ENCODE measurements at regions not wholly inside any gene's neighbourhood (a gene's known extent, or its start where the extent isn't known, plus 50 kb on each side); places are given as distances from the start of the nearest gene placed in this dataset.

DNA sequence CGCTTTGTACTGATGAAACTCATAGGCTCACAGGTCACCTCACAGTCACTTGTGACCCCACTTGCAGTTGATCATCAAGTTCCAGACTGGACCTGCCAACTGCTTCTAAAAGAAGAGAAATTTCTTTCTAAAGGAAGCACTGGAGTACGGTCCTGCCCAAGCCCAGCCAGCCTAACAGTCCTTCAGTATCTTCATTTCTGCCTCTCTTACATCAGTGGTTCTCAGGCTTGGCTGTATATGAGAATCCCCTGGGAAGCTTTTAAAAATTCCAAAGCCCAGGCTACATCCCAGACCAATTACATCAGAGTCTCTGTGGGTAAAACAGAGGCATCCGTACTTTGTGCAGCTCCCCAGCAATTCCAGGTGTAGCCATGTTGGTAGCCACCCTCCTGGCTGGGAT lies 282.1 kb downstream of the NFIB start:
- DNase-seq = no peak

DNA sequence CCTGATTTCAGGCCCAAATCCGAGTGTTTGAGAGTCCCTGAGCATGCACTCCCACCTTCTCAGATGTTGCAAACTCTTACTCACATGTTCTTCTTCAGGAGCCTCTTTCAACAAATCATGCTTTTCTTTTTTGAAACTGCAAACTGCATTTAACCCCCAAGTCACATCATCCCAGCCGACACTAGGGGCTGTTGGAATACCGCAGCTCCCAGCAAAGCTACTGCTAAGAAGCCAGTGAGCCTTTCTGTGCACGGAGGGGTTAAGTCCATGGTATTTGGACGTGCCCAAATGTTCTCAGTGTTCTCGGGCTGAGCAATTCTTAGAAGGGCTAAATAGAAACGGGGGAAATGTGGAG lies 282.9 kb downstream of the NFIB start:
- peak; percentile 58 for DNase-seq

DNA sequence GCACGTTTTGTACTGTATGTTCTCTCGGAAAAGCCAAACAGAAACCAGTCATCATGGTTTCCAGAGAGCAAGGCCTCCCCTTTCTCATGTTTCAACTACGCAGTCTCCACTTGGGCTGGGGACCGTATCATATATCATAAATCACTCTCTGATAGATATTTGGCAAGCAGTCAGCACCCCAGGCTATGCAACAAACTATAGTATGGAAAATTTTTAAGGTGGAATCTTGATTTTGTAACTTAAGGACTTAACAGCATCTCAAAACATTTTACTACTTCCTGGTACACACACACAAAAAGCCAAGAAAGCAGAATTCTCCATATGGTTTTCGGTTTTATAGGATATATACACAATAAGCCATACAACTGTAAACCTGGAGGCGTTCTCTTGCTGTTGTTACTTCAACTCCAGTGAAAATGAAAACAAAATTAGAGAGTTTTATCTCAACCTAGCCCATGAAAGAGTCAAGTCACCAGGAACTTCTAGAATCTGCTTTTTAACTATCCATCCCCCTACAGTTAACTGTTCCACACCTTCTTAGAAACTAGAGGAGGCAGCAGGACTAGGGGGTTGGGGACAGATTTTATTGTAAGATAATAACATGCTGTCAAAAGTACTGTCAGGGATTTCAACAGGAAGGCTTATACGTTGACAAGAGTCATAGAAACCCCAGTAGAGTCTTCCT lies 283.4 kb downstream of the NFIB start:
- DNase-seq = peak; percentile 90

DNA sequence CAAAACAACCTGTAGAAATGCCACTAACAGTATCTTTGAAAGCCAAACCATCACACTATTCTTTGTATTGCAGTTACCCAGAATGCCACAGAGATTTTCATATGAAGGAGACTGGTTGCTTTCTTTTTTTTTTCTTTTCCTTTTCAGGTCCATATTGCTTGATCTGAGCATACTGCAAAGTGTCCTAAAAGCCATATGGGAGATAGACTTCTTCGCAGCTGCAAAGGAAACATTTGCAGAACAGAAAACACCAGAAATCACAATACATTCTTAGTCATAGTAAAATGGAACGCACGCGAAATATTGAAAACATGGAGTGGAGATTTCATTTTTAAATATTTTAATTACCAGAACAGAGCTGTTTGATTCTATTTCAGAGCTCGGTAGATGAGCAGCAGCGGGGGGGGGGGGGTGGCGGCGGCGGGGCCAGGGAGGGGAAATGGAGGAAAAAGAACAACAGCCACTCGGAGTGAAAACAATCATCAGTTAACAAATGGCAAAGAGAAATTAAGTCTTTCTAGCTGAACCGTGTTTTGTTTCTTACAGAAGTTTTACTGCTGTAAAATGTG lies 284.1 kb downstream of the NFIB start:
- no peak for DNase-seq

DNA sequence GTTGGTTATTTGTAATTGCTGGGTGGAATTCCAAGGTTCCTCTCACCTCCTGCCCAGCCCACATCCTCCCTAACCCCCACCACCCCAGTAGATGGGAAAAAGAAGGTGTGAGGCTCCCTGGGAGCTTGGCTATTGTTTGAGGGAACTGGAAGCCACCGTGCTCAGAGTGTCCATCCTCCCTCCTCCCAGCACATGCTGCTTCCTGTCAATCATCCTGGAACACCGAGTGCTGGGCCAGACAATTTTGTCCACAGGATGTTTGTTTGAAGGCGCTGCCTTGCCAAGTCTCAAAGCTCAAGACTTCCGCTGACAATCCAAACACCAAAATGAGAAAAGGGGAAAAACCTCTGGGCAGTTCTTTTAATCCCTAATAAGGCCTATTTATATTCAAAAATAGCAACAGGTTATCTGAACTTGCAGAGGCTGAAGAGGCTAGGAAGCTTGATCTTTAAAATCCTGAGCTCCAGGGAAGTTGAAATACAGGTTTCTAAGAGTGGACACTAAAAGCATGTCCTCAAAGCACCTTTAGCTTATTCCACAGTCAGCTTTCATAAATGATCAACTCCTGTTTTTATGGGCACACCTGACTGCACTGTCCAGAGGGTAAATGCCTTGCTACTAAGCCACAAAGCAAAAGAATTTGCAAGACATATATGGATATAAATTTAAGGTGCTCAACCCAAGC lies 286.7 kb downstream of the NFIB start:
- DNase-seq = peak; percentile 43

DNA sequence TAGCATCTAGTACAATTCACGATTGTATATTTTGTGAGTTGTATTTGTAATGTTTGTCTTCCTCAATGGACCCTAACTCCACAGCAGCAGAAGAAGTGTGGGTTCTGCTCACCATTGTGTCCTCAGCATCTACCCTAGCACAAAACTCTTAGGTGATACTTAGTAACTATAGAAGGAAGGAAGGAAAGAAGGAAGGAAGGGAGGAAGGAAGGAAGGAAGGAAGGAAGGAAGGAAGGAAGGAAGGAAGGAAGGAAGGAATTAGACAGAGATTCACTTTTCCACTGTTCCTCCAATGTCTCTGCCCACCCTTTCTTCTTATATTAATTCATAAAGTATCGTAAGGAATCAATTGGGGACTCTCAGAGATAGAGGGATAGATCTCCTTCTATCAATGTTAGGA lies 288.2 kb downstream of the NFIB start:
- no peak for DNase-seq

DNA sequence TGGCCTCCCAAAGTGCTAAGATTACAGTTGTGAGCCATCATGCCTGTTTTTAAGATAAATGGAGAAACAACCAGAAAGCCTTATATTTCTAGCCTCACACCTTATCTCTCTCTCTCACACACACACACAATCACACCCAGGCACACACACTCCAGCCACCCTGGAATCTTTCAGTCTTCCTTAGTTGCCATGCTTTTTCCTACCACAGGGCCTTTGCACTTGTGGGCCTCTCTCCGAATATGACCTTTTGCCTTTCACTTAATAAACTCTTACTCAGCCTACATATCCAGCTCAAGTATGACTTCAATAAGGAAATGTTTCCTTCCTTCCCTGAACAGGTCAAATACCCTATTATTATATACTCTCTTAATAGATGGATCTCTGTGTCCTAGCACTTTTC lies 290.7 kb downstream of the NFIB start:
- no peak for DNase-seq

DNA sequence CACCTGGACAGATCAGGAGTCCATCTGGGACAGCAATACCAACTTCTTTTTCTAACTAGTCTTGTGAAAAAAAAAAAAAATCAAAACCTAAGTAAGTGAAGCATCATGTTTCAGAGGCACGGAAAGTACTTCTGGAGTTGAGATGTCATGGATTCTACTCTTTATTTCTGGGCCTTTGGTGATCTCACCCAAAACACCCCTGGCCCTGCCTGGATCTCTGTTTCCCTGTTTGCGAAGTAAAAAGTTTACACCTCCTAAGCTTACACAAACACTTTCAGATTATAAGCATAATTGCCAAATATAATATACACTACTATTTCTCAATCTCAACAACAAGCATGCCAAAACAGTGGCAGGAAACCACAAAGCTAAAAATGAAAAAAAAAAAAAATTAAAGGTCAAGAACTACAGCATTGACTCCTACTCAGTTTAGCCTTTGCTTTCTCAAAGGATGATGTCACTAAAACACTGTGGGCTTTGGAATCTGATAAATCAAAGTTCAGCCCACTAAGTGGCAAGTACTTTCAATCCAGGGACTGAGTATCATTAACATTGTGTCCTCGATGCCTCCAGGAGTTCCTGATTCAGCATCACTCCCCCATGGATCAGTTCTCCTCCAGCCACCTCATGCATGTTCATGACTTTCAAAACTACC lies 291.9 kb downstream of the NFIB start:
- DNase-seq = no peak

DNA sequence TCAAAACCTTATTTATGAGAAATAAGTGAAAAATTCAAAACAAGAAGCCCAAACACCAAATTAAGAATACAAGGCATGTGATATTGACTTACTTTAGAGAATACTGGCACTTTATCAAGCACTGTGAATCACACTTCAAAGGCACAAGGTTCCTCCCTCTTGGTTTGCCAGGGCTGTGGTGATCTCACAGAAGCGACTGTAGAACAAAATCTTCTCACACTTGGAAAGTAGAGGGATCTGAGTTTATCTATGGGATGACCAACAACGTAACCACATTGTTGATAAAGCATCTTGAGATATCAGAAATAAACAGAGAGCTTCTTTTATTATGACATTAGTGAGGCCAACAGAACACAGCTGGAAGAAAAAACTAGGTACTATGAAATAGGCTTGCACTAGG lies 295.9 kb downstream of the NFIB start:
- DNase-seq = no peak

DNA sequence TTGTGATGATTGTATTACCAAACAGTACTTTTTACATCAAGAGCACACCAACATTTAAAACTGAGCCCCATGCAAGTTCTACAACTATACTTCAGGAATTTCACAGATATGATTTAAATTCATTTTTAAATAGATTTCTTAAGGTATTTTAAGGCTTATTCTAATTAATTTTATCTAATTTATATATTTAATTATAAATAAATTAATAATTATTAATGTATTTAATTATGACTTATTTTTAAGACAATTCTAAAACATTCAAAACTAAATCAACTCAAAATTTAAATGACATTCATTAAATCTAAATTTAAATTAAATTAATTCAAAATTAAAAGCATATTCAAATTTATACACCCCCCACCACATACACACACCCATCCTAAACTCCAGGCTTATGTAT lies 299.2 kb downstream of the NFIB start:
- no peak for DNase-seq

DNA sequence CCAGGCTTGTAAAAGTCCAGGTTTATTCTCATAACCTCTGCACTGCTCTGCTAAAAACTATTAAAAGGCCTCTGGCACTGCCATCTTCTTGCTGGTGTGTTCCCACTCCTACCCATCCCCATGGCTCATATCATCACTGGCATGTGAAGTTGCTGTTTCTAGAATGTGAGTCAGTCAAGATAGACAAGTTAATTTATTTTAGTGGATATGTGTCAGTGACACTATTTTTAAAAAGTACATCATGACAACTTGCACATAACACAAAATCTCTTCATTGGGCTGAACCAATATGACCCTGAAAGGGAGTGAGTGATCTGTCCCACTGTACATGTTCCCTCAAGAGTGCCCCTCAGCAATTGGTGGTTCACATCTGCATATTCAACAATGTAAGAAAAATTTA lies 299.7 kb downstream of the NFIB start:
- DNase-seq = no peak

DNA sequence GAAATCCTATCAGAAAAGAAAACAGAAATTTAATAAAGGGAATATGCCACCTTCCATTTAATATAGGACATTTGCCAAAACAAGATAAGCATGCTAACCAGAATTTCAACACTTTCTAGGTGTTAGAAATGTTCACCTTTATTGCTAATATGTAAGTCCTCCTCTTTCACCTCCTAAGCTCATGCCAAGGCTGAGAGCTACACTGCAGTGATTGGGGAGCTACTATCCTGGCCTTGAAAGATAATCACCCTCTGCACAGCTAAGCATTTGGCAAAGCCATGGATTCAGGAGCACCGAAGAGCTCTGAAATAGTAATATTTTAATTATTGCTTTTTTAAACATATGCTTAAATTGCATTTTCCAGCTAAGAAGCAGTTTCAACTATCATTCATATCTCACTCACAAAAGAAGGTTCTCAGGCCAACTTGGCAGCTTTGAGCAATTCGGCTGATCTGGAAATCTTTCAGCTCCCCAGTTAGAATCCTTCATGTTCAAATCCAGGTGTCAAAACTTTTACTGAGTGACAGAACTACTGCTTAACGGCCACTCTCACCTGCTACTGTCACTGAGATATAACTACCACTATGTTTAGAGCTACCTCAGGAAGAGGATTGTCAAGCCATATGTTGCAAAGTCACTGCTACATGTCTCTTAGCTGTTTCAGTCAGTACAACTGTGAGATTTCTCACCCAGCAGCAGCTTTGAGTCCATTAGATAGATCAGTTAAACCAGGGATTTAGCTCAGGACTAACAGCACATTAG lies 302.0 kb downstream of the NFIB start:
- no peak for DNase-seq

DNA sequence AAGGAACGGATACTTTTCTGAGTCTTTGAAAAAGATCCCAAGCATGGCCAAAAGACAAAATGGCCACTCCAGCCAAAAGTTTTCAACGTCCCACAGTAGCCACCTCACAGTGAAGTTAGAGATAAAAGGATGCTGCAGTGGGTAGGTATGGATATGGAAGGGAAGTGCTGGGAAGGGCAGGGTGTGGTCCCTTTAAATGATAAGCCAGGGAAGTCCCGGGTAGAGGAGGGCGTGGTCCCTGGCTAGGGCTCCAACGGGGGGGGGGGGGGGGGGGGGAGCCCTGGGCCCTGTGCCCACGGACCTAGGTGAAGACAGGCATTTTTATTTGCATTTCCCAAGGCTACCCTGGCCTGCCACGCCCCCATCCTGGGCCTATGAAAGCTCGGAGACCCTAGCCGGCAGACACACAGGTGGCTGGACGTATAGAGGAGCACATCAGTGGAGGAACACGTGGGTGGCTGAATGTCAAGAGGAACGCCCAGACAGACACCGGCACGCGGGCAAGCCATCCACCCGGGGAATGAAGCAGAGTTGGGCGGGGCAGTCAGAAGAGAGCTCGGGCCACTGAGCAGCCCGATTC lies 306.7 kb downstream of the NFIB start:
- DNase-seq = no peak

DNA sequence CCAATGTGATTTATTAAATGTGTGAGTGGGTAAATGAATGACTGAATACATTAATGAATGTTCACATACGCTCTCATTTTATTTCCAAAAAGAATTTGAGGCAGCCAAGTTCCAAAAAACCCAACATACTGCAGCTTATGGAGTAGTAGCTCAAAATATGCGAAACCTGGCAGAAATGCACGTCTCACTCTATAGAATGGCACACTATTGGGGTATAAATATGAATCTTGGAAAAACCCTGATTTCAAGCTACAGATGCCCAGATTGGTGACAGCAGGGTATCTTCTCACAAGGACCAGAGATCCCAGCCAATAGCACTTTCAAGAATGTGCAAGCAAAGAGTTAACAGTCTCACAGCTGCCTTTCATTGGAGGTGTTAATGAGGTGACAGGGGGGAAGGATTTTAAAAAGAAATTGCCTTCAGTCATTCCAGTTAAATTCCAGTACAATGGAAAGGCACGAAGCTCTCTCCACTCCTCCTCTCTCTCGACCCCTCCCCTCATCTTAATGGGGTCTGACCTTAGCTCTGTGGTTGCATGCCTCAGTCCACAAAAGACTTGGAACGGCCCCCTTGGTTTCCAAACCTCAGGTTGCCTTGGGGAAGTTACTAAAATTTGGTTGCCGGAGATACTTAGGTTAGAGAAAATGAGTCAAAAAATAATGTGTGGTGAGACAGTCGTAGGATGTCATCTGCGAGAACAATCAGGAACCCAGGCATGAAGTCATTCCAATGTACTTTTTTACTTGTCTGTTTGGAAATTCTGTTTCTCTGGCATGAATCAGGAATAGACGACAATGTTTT lies 307.4 kb downstream of the NFIB start:
- DNase-seq = no peak

DNA sequence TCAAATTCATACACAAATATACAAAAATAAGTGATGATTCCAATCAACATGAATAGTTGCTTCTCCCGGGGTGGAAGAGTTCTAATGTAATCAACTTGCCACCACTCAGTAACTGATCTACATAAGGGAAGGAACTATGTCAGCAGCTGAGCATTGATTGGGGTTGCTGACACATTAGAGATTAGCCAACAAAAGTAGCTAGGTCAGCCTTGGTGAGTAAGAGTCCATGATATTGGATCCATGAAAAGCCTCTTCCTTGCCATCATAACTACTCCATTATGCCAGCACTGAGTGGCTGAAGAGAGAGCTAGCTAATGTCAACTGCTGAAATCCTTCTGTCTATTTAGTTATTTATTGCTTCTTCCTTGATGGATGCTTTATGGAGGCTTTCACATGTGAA lies 309.8 kb downstream of the NFIB start:
- DNase-seq = no peak

DNA sequence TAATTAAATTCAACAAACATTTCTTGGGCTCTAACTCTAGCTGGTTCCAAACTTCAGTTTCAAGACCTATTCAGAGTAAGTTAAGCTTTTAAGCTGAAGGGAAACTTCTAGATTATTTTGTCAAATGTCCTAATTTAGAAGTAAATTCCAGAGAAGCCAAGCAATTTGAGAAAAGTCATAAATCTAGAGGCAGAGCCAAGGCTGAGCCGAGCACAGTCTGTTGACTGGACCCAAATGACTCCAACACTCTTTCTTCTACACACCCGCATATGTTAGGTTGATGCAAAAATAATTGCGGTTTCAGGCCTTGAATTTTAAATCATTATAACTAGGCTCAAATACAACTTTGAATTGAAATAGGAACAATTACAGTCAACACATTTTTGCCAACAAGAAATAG lies 319.7 kb downstream of the NFIB start:
- DNase-seq = no peak

DNA sequence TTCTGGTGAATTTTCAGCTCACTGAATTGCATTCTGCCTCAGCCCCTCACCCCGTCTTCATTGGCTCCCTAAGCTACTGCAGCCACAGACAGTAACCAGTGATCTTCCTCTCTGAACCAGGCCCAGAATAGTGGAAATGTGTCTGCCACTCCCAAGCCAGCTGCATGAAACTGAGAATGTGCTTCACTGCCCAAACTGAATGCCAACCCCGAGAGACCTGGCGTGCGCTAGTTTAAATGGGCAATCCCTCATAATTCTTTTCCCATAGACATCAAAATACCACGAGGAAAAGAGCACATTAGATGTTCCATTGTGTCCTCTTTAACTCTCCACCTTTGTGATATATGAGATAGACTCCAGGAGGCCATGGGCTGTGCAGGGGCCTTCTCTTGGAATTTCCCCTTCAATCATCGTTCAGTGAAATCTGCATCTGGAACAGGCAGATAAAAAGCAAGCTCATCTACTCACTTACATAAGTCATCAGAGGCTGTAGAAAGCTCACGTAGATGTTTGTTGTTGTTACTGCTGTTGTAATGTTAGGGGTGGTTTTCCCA lies 320.2 kb downstream of the NFIB start:
- DNase-seq = no peak

DNA sequence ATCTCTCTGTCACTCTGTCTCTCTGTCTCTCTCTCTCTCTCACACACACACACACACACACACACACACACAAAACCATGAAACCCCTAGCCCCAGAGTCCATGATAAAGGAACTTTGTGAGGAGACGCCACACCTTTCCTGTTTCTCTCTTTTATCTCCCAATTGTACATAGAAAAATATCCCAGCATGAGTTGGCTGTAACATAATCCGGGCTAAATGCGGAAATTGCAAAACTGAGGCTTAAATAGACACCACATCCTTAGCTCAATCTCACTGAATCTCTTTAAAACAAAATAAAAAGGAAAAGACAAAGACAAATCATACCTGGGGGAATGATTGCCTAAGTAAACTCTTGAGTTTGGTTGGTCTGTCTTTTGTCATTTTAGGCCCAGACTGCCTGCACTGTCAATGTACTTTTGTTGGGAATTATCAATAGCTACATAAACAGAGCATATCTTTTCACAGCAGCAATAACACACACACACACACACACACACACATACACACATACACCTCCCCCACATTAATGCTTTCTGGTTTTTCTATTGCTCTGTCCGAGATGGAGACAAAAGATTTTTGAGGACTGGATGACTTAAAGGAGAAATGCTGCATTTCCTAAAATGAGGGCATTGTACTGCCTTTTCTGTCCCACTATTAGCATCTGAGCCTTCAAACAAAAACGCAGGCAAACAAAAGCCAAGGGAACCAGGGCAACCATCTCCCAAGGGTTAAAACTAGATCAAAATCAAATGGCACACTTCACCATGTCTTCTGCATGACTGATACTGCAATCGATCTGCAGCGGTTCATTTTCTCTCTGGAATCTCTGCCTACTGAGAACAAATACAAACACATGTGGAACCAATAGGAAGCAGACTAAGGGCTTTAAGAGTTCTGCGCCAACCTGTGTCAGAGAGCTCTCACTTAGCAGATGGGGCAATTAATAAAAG lies 321.5 kb downstream of the NFIB start:
- no peak for DNase-seq

DNA sequence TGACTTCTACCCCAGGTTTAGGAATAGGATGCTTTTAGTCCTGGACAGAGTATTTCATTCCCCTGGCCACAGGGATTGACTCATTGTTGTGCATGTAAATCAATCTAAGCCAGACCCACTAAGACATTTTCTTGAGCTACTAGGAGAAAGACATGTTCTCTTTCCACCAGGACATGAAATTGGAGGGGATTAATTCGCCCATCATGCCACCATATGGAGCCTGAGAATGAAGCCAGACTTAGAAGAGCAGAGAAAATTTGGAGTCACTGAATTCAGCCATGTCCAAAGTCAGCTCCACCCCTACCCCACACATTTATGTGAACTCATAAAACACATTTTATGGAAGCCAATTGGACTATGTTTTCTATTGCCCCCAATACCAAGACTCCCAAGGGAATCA lies 322.5 kb downstream of the NFIB start:
- no peak for DNase-seq

DNA sequence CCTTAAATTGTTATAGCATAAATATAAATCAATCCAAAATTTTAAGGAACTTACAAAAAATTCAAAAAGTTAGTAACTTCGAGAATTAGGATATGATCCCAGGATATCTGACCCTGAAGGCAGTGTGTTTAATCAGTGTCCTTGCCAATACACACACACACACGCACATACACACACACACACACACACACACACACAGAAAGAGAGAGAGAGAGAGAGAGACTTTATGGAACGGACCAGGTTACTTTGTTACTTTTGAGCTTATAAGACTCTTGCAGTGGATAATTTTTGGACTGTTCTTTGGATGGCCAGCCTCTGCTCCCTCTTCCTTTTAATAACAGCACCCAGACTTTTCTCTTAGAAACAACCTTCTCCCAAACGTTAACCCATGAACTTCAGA lies 322.9 kb downstream of the NFIB start:
- DNase-seq = no peak

All from renal pelvis (tissue), 1 donor.